ENCODE measurements at regions not wholly inside any gene's neighbourhood (a gene's known extent, or its start where the extent isn't known, plus 50 kb on each side); places are given as distances from the start of the nearest gene placed in this dataset.

DNA sequence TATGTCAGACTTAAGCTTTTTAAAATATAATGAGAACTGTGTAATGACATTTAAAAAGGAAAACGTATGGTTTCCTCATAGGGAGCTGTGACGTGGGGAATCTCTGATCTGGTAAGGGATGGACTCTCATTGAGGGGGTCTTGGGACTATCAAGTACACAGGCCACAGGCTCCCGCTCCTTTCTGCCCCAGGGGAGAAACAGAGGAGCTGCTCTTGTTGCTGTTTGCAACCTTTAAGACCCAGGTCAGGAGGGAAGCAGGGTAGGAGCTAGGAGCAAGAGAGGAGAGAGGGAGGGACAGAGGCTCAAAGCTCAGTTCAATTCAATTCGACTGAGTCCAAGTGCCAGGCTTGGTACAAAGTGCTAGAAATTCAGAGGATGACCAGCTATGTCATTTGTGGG, 185.1 kb upstream of the CSF3R start:
- no peak for DNase-seq (ENCODE audit: low spot score)
- intact Hi-C loops (cut with micrococcal nuclease; ENCODE audit: unreplicated experiment): no loop called here
- Histone ChIP-seq H3K4me1 (ENCODE audit: insufficient read depth, low read length, poor library complexity, severe bottlenecking) (no peaks in the 10 kb centered on the region), H3K36me3 (ENCODE audit: insufficient read depth, low read length, poor library complexity, severe bottlenecking) (no peaks in the 10 kb centered on the region), H3K27me3 (replicated peaks; ENCODE audit: insufficient read depth, low read depth, low read length, poor library complexity) (peaks cover 76% of the 10 kb centered on the region), H3K27ac (ENCODE audit: low read depth, low read length, poor library complexity, severe bottlenecking) (no peak overlapping the region), H3K4me3 (ENCODE audit: low read depth, low read length, poor library complexity, severe bottlenecking) (no peak overlapping the region), H3K9me3 (ENCODE audit: low read depth, low read length, poor library complexity, severe bottlenecking) (no peaks in the 10 kb centered on the region)
- BruUV-seq (replicated peaks): no TSS peak
- CTCF ChIA-PET: no interaction called here
- POLR2A ChIA-PET (ENCODE audit: low non-redundant PET): no interaction called here
- no peak for TF ChIP-seq EZH2 (IDR thresholded peaks at IDR 0.05; ENCODE audit: borderline replicate concordance, low read depth, low read length, poor library complexity, severe bottlenecking)

DNA sequence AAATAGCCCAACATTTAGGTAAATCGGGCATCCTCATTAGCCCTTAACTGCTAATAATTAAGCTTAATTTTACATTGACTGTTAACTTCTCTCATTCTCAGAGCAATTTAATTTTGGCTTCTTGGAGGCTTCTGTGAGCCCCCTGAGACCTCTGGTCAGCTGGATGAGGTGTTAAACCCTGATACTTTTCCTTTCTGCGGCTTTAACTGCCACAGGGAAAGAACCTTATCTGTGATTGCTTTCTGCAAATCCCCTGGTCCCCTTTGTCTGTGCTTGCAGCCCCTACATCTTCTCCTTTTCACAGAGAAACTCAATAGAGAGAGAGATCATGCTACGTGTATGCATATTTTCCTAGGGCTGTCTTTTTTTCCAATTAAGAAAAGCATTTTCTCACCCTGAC, 184.5 kb upstream of the CSF3R start:
- Histone ChIP-seq H3K27ac (ENCODE audit: low read depth, low read length, poor library complexity, severe bottlenecking) (no peak overlapping the region), H3K9me3 (ENCODE audit: low read depth, low read length, poor library complexity, severe bottlenecking) (no peaks in the 10 kb centered on the region), H3K4me1 (ENCODE audit: insufficient read depth, low read length, poor library complexity, severe bottlenecking) (no peaks in the 10 kb centered on the region), H3K27me3 (replicated peaks; ENCODE audit: insufficient read depth, low read depth, low read length, poor library complexity) (peaks cover 75% of the 10 kb centered on the region), H3K36me3 (ENCODE audit: insufficient read depth, low read length, poor library complexity, severe bottlenecking) (no peaks in the 10 kb centered on the region), H3K4me3 (ENCODE audit: low read depth, low read length, poor library complexity, severe bottlenecking) (no peak overlapping the region)
- no peak for DNase-seq (ENCODE audit: low spot score)
- POLR2A ChIA-PET (ENCODE audit: low non-redundant PET): no interaction called here
- intact Hi-C loops (cut with micrococcal nuclease; ENCODE audit: unreplicated experiment): no loop called here
- BruUV-seq (replicated peaks): no TSS peak
- CTCF ChIA-PET: no interaction called here
- no peak for TF ChIP-seq EZH2 (IDR thresholded peaks at IDR 0.05; ENCODE audit: borderline replicate concordance, low read depth, low read length, poor library complexity, severe bottlenecking)
- TF ChIP-seq, protein P1, sequence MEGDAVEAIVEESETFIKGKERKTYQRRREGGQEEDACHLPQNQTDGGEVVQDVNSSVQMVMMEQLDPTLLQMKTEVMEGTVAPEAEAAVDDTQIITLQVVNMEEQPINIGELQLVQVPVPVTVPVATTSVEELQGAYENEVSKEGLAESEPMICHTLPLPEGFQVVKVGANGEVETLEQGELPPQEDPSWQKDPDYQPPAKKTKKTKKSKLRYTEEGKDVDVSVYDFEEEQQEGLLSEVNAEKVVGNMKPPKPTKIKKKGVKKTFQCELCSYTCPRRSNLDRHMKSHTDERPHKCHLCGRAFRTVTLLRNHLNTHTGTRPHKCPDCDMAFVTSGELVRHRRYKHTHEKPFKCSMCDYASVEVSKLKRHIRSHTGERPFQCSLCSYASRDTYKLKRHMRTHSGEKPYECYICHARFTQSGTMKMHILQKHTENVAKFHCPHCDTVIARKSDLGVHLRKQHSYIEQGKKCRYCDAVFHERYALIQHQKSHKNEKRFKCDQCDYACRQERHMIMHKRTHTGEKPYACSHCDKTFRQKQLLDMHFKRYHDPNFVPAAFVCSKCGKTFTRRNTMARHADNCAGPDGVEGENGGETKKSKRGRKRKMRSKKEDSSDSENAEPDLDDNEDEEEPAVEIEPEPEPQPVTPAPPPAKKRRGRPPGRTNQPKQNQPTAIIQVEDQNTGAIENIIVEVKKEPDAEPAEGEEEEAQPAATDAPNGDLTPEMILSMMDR (conservative IDR thresholded peaks at IDR 0.05; ENCODE audit: low read depth, low read length): no peak

DNA sequence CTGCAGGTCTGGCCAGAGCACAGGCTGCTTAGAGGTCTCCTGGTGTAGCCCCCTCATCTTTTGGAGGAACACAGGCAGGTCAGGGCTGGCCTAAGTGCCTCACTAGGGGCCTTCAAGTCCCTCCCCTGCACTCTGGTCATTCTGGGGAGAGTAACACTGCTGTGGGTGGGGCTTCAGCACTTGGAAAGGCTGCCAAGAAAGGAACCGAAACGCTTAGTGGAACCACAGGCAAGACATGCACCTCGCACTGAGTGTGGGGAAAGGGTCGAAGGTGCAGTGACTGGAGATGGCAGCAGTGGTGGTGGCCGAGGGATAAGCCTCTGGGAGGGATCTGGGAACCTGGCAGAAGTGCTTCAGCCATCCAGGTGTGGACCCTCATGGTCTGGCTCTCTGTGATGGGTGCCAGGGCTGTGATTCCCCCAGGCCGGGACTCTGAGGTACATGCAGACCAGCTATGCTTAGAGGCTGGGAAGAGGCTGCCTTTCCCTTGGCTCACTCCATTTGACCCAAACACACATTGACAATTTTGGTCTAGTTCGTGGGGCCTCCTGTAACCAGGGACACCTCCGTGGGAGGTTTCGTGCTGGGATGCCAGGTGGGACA, 182.9 kb upstream of the CSF3R start:
- no peak overlapping the region for H3K27ac ChIP-seq (ENCODE audit: low read depth, low read length, poor library complexity, severe bottlenecking)
- H3K4me1 ChIP-seq (ENCODE audit: insufficient read depth, low read length, poor library complexity, severe bottlenecking): no peaks in the 10 kb centered on the region
- H3K4me3 ChIP-seq (ENCODE audit: low read depth, low read length, poor library complexity, severe bottlenecking): no peak overlapping the region
- TF ChIP-seq, protein P1 (conservative IDR thresholded peaks at IDR 0.05; ENCODE audit: low read depth, low read length): no peak
- POLR2A ChIA-PET (ENCODE audit: low non-redundant PET): no interaction called here
- peaks cover 75% of the 10 kb centered on the region for H3K27me3 ChIP-seq (replicated peaks; ENCODE audit: insufficient read depth, low read depth, low read length, poor library complexity)
- intact Hi-C loops (cut with micrococcal nuclease; ENCODE audit: unreplicated experiment): no loop called here
- H3K36me3 ChIP-seq (ENCODE audit: insufficient read depth, low read length, poor library complexity, severe bottlenecking): no peaks in the 10 kb centered on the region
- H3K9me3 ChIP-seq (ENCODE audit: low read depth, low read length, poor library complexity, severe bottlenecking): no peaks in the 10 kb centered on the region
- CTCF ChIA-PET: no interaction called here
- no peak for DNase-seq (ENCODE audit: low spot score)
- BruUV-seq (replicated peaks): no TSS peak

DNA sequence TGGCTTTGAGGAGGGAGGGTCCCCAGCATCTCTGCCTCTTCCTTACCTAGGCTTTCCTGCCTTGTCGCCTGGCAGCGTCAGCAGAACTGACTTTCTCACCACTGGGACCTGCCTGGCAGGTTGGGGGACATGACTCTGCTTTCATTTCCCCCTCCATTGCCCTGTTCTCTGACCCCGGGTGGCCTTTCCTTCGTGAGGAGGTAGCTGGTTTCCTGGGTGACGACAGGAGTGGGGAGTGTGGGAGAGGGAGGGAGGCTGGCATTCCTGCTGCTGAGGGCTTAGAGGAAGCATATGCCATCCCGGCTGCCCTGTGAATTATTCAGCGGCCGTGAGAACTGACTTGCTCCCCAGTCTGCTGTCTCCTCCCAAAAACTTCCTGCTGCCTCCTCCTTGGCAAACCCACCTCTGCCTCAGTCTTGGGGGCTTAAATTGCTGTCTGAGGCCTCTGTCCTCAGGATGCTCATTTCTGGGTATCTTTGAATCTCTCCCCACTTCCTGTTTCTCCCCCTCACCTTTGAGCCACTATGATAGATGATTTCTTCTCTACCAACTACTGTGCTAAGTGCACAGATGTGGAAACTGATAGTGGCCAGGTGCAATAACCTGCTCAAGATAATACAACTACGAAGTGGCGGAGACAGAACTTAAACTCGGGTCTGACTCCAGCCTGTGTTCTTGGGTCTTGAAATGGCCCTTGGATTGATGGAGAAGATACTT, 182.0 kb upstream of the CSF3R start:
- BruUV-seq (replicated peaks): no TSS peak
- Histone ChIP-seq H3K36me3 (ENCODE audit: insufficient read depth, low read length, poor library complexity, severe bottlenecking) (no peaks in the 10 kb centered on the region), H3K4me1 (ENCODE audit: insufficient read depth, low read length, poor library complexity, severe bottlenecking) (no peaks in the 10 kb centered on the region), H3K4me3 (ENCODE audit: low read depth, low read length, poor library complexity, severe bottlenecking) (no peak overlapping the region), H3K9me3 (ENCODE audit: low read depth, low read length, poor library complexity, severe bottlenecking) (no peaks in the 10 kb centered on the region), H3K27me3 (replicated peaks; ENCODE audit: insufficient read depth, low read depth, low read length, poor library complexity) (peaks cover 75% of the 10 kb centered on the region), H3K27ac (ENCODE audit: low read depth, low read length, poor library complexity, severe bottlenecking) (no peak overlapping the region)
- DNase-seq (ENCODE audit: low spot score): no peak
- ChIA-PET CTCF (no interaction called here), POLR2A (ENCODE audit: low non-redundant PET) (no interaction called here)
- intact Hi-C loops (cut with micrococcal nuclease; ENCODE audit: unreplicated experiment): no loop called here
- no peak for TF ChIP-seq EZH2 (IDR thresholded peaks at IDR 0.05; ENCODE audit: borderline replicate concordance, low read depth, low read length, poor library complexity, severe bottlenecking)
- TF ChIP-seq, protein P1 (conservative IDR thresholded peaks at IDR 0.05; ENCODE audit: low read depth, low read length): no peak

Measured in A673 (cell line).